NCI-H1436 treated with DMSO at 0.1 percent for 48 hours (cell line): ENCODE measurements at regions not wholly inside any gene's neighbourhood (a gene's known extent, or its start where the extent isn't known, plus 50 kb on each side); places are given as distances from the start of the nearest gene placed in this dataset.
"Not testable (repeated sequence)": the region's sequence is repeated elsewhere in the genome, so short reads cannot be mapped to it uniquely, and the experiment has no call there.

Experiments
- DNase-seq: peaks from one replicate; lab custom pipeline; 2025; lab: John Stamatoyannopoulos, UW

GRCh38 chr10:124213471-124213870 is 120.1 kb upstream of the CHST15 start:
- DNase-seq: no peak

- no peak for DNase-seq
Measured at GRCh38 chr10:124212702-124213101, 119.3 kb upstream of the CHST15 start.

GRCh38 chr10:124211921-124212320 is 118.5 kb upstream of the CHST15 start:
- DNase-seq: no peak

- no peak for DNase-seq
Measured at GRCh38 chr10:124210263-124210662, 116.9 kb upstream of the CHST15 start.

GRCh38 chr10:124207391-124207790 is 114.0 kb upstream of the CHST15 start:
- no peak for DNase-seq

GRCh38 chr10:124206616-124207015 is 113.2 kb upstream of the CHST15 start:
- DNase-seq: no peak

GRCh38 chr10:124205432-124205831 is 112.0 kb upstream of the CHST15 start:
- DNase-seq: no peak

- no peak for DNase-seq
Measured at GRCh38 chr10:124204726-124205125, 111.3 kb upstream of the CHST15 start.

GRCh38 chr10:124200011-124200410 is 106.6 kb upstream of the CHST15 start:
- DNase-seq: no peak

- no peak for DNase-seq
Measured at GRCh38 chr10:124198871-124199270, 105.5 kb upstream of the CHST15 start.

- DNase-seq: no peak
Measured at GRCh38 chr10:124198125-124198501, 104.7 kb upstream of the CHST15 start.

- DNase-seq: no peak
Measured at GRCh38 chr10:124197371-124198124, 104.2 kb upstream of the CHST15 start.

- no peak for DNase-seq
Measured at GRCh38 chr10:124196659-124197058, 103.3 kb upstream of the CHST15 start.

- no peak for DNase-seq
Measured at GRCh38 chr10:124194199-124194824, 100.9 kb upstream of the CHST15 start.

GRCh38 chr10:124193309-124193696 is 99.9 kb upstream of the CHST15 start:
- DNase-seq: no peak

- DNase-seq: not testable (repeated sequence)
Measured at GRCh38 chr10:124192664-124193308, 99.4 kb upstream of the CHST15 start.

GRCh38 chr10:124190476-124190875 is 97.1 kb upstream of the CHST15 start:
- DNase-seq: not testable (repeated sequence)

GRCh38 chr10:124186956-124187355 is 93.6 kb upstream of the CHST15 start:
- no peak for DNase-seq

GRCh38 chr10:124185084-124185483 is 91.7 kb upstream of the CHST15 start:
- no peak for DNase-seq

- DNase-seq: no peak
Measured at GRCh38 chr10:124184208-124184830, 90.9 kb upstream of the CHST15 start.

GRCh38 chr10:124183617-124184016 is 90.2 kb upstream of the CHST15 start:
- no peak for DNase-seq

GRCh38 chr10:124182088-124182541 is 88.7 kb upstream of the CHST15 start:
- no peak for DNase-seq

GRCh38 chr10:124181656-124182055 is 88.3 kb upstream of the CHST15 start:
- no peak for DNase-seq
